Mesothelial cell of epicardium (in vitro differentiated cells): ENCODE measurements at regions not wholly inside any gene's neighbourhood (a gene's known extent, or its start where the extent isn't known, plus 50 kb on each side); places are given as distances from the start of the nearest gene placed in this dataset.

Source experiments
- DNase-seq, 2 experiments: peaks; one replicate each; pipeline ENCODE4 v3.0.0; 2021; ENCODE audit warnings: low spot score in 2 of 2; ENCODE audit not compliant: unreplicated experiment in 2 of 2
- H3K27ac Mint-ChIP-seq: 2 replicates; pipeline ENCODE4 v1.8.0; 2021; ENCODE audit warnings: mixed read lengths
- H3K27me3 Mint-ChIP-seq: 2 replicates; pipeline ENCODE4 v1.8.0; 2021; ENCODE audit warnings: low read depth, mixed read lengths
- H3K36me3 Mint-ChIP-seq: 2 replicates; pipeline ENCODE4 v1.8.0; 2021; ENCODE audit warnings: mixed read lengths
- H3K4me1 Mint-ChIP-seq: 2 replicates; pipeline ENCODE4 v1.8.0; 2021; ENCODE audit warnings: mixed read lengths
- H3K4me3 Mint-ChIP-seq: 2 replicates; pipeline ENCODE4 v1.8.0; 2021; ENCODE audit warnings: mild to moderate bottlenecking, moderate library complexity, mixed read lengths
- H3K9me3 Mint-ChIP-seq: 2 replicates; pipeline ENCODE4 v1.8.0; 2021; ENCODE audit warnings: mixed read lengths
- CTCF ChIP-seq: fragments of 200-600 bp; sonication (generic); IDR thresholded peaks from one replicate; pipeline ENCODE4 v1.5.0; 2021; ENCODE audit warnings: antibody characterized with exemption; ENCODE audit not compliant: unreplicated experiment

DNA sequence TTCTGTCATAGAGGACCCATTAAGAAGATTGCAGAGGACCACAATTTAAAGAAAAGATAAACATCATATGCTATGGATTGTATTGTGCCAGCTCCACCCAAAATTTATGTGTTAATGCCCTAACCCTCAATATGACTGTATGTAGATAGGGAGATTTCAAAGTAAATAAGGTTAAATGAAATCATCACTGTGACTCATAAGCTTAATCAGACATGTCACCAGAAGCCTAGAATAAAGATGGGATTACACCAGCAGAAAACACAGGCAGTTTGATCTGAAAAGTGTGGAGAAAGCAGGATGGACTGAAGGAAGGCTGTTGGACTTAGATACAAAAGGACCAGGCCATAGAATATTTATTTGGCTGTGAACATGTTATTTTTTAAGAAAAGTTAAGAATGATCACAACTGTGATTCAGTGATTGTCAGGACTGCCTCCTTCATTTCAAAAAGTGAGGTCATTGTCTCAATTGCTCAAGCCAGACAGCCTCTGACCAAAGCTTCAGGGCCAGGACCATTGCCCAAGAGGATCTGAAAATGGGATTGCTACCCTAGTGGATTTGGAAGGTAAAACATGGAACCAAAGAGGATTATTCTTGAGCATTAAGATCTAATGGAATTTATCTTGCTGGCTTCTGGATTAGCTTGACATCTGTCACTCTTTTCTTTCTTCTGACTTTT, 270.8 kb upstream of the POM121L12 start:
- Mint-ChIP-seq H3K27me3 (no peaks in the 10 kb centered on the region), H3K36me3 (no peaks in the 10 kb centered on the region), H3K9me3 (no peaks in the 10 kb centered on the region), H3K4me3 (no peak overlapping the region), H3K4me1 (no peaks in the 10 kb centered on the region), H3K27ac (no peak overlapping the region)
- no peak for DNase-seq
- no peak for TF ChIP-seq CTCF

DNA sequence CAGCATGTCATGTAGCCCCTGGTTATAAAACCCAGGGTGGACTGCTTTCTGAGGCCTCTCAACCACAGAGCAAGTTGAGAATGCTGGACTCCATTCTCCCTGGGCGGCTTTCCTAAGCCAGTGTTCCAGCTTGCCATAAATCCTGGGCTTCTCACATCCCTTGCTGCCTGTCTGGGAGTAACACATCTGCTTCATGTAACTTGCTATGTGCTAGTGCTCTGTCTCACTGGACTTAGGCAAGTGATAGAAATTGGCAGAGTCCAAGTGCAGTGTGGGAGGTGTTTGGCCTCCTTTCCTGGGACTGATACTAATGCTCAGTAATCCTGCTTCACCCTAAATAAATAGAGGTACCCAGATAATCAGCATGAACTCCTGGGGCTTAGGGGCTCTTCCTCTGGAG, 277.1 kb upstream of the POM121L12 start:
- TF ChIP-seq CTCF = no peak
- H3K27ac Mint-ChIP-seq = no peak overlapping the region

GRCh38 chr7:52753855-52754254, 281.6 kb upstream of the POM121L12 start:
- Mint-ChIP-seq H3K27me3 (no peaks in the 10 kb centered on the region), H3K4me1 (no peaks in the 10 kb centered on the region), H3K4me3 (no peak overlapping the region), H3K36me3 (no peaks in the 10 kb centered on the region), H3K27ac (no peak overlapping the region), H3K9me3 (peaks cover 3% of the 10 kb centered on the region)
- no peak for DNase-seq
- no peak for TF ChIP-seq CTCF

More for the DNA sequence above, 277.1 kb upstream of the POM121L12 start:
- no peak for DNase-seq
- Mint-ChIP-seq H3K4me1 (no peaks in the 10 kb centered on the region), H3K36me3 (no peaks in the 10 kb centered on the region), H3K27me3 (no peaks in the 10 kb centered on the region), H3K9me3 (no peaks in the 10 kb centered on the region), H3K4me3 (no peak overlapping the region)

DNA sequence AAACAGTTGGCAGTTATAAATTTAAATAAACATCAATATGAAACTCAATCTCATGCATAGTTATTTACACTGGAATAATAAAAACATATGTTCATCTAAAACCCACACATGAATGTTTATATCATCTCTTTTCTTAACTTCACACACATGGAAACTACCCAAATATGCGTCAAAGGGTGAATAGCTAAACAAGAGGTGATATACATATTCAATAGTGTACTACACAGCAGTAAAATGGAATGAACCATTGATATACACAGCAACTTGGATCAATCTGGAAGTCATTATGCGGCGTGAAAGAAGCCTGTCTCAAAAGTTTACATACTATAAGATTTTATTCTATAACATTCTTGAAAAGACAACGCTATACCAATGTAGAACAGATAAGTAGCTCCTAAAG, 282.5 kb upstream of the POM121L12 start:
- no peaks in the 10 kb centered on the region for H3K36me3 Mint-ChIP-seq
- no peak overlapping the region for H3K4me3 Mint-ChIP-seq
- DNase-seq = no peak
- H3K27ac Mint-ChIP-seq = no peak overlapping the region
- TF ChIP-seq CTCF = no peak
- H3K27me3 Mint-ChIP-seq = no peaks in the 10 kb centered on the region
- no peaks in the 10 kb centered on the region for H3K4me1 Mint-ChIP-seq
- H3K9me3 Mint-ChIP-seq = peaks cover 6% of the 10 kb centered on the region

DNA sequence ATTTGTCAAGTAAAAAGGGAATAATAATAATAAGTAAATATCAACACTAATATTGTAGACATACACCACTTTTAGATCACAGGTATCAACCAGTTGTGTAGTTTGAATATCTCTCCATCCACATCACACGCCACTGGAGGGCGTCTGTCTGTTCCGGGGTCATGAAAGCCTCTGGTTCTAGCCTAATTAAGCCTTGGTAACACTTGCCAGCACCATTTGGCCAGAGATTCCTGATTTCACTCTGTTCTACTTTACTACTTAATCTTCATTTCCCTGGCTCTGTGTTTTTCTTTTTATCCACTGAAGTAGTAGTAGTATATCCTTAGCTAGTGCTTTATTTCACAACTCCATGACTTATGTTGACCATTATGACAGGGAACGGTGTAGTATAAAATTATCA, 285.6 kb upstream of the POM121L12 start:
- H3K27ac Mint-ChIP-seq = no peak overlapping the region
- no peaks in the 10 kb centered on the region for H3K27me3 Mint-ChIP-seq
- H3K9me3 Mint-ChIP-seq = peaks cover 8% of the 10 kb centered on the region
- DNase-seq = no peak
- peaks cover 5% of the 10 kb centered on the region for H3K4me1 Mint-ChIP-seq
- no peak overlapping the region for H3K4me3 Mint-ChIP-seq
- TF ChIP-seq CTCF = no peak
- no peaks in the 10 kb centered on the region for H3K36me3 Mint-ChIP-seq

DNA sequence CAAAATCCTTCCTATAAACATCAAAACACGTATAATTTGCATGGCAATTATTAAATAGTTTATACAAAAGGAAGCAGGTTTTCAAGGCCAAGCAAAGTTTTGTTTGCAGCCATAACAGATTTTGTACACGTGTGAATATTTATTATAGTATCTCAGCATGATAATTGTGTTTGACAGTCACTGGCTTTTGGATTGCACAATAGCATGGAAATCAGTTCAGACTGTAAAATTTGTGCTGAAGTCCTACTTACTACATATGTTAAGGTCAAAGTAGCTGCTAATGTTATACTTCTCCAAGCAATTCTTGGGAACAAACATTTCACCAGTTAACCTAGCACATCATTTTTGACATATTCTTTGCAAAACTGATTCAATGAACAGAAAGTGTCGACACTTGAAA, 287.6 kb upstream of the POM121L12 start:
- Mint-ChIP-seq H3K4me3 (no peak overlapping the region), H3K27me3 (no peaks in the 10 kb centered on the region), H3K4me1 (peaks cover 5% of the 10 kb centered on the region), H3K9me3 (peaks cover 10% of the 10 kb centered on the region), H3K36me3 (no peaks in the 10 kb centered on the region), H3K27ac (no peak overlapping the region)
- TF ChIP-seq CTCF = no peak
- DNase-seq = no peak
